Effector CD4-positive, alpha-beta T cell (primary cell): ENCODE measurements at regions not wholly inside any gene's neighbourhood (a gene's known extent, or its start where the extent isn't known, plus 50 kb on each side); places are given as distances from the start of the nearest gene placed in this dataset.
"Not testable (repeated sequence)": the region's sequence is repeated elsewhere in the genome, so short reads cannot be mapped to it uniquely, and the experiment has no call there.

ENCODE experiments used
- DNase-seq: peaks from one replicate; pipeline ENCODE4 v3.0.0-alpha.2; 2020

DNA sequence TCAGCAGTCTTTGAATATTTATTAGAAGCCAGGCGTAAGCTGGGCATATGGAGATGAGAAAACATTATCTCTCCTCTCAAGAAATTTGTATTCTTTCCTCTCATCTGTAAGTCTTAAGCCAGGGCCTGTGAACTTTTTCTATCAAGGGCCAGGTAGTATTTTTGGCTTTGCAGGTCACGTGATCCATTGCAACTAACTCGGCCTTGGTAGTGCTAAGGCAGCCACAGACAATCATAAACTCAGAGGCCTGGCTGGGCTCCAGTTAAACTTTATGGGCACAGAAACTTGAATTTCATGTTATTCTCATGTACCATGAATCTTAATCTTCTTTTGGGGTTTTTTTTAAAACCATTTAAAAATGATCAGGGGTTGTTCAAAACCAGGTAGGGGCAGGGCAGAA lies 117.4 kb upstream of the PELI2 start:
- no peak for DNase-seq

GRCh38 chr14:56002342-56002741 lies 115.9 kb upstream of the PELI2 start:
- DNase-seq: no peak

- DNase-seq: peak; percentile 11
Measured at GRCh38 chr14:56002876-56003625, 115.2 kb upstream of the PELI2 start.

GRCh38 chr14:56004323-56004722 lies 113.9 kb upstream of the PELI2 start:
- DNase-seq: no peak

GRCh38 chr14:56004786-56005185 lies 113.4 kb upstream of the PELI2 start:
- DNase-seq: no peak

DNA sequence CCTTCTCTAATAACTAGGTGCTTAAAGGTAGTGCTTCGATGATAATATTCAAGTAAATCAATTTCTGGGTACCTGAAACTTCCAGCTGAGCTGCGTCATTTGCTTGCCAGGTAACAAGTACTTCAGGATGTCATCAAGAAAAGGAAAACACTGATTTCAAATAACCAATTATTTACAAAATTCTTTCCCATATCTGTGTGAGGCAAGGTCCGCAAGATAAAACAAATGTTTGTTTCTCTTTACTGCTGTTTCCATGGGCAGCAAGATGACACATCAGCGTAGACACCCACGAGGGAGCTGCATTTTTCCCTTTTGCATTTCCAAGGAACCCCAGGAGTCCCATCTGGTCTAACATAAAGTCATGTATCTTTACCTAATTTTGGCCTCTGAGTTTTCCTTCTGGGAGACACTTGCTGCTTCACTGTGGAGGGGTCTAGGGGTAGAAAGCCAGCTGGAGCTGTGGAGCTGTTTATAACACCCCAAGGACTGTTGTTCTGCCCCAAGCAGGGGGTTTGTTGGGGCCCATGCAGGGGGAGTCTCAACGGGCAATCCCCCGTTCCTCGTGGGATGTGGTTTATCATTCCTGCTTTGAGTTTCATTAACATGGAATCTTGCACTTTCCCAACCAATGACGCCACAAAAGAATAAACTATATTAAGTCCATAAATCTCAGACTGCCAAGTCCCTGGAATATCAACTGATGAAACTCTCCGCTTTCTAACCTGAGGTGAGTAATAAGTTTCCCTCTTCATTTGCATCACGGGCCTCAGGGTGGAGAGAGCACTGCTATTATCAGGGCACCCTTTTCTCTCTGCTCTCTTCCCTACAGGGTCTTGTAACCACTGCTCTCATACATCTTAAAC lies 112.8 kb upstream of the PELI2 start:
- no peak for DNase-seq

- not testable (repeated sequence) for DNase-seq
Measured at GRCh38 chr14:56007491-56007890, 110.7 kb upstream of the PELI2 start.

- DNase-seq: no peak
Measured at GRCh38 chr14:56008150-56008549, 110.1 kb upstream of the PELI2 start.

- DNase-seq: not testable (repeated sequence)
Measured at GRCh38 chr14:56008661-56009060, 109.5 kb upstream of the PELI2 start.

DNA sequence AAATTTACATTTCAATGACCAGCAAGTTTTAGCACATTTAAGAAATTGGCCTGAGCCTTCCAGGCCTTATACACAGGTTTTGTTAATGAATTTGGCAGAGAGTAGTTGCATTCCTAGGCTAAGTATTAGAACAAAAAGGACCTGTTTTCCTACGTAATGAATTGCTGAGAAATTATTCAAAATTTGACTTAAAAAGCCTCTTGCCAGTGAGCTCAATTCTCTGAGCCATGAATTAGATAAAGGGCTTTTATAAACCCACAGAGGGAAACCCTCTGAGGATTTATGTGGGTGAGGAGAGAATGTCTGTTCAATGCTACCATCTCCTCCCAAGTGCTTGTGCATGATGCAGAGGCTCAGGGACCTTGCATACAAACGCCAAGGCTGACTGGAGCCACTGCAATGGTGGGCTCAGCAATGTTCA lies 94.5 kb upstream of the PELI2 start:
- DNase-seq: no peak

DNA sequence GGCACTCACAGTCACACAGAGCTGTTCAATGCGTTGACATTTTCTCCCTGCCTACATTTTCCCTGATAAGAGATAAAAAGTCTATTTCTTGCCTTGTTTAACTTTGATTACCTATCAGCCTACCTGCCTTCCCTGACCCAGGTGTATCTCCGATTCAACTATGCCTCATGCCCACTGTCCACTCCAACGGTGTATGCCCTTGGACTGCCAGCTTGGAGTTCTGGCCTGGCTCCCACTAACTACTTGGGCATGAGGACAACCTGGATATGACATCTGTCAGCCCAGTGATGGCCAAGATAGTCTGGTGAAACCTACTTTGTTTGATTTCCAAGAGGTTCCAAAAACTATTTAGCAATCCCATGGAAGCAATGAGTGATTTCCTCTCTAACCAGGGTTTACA lies 93.0 kb upstream of the PELI2 start:
- DNase-seq: no peak

DNA sequence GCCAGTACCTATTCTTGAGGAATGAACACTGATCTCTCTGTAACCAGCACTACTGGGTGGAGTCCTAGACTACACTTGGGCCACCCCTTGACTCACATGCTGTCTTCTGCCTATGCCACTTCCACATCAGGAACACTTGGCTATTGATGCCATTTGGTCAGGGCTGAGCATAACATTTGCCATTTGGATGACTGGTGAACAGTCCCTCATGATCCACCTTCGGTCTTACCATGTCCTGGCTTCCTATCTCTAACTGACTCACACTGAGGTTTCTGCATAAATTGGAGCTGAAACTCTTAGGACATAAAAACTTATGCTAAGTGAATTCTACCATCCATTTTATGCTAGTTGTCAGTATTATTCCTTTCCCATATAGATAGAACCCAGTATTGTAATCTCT lies 91.7 kb upstream of the PELI2 start:
- no peak for DNase-seq

- no peak for DNase-seq
Measured at GRCh38 chr14:56027421-56027820, 90.8 kb upstream of the PELI2 start.

DNA sequence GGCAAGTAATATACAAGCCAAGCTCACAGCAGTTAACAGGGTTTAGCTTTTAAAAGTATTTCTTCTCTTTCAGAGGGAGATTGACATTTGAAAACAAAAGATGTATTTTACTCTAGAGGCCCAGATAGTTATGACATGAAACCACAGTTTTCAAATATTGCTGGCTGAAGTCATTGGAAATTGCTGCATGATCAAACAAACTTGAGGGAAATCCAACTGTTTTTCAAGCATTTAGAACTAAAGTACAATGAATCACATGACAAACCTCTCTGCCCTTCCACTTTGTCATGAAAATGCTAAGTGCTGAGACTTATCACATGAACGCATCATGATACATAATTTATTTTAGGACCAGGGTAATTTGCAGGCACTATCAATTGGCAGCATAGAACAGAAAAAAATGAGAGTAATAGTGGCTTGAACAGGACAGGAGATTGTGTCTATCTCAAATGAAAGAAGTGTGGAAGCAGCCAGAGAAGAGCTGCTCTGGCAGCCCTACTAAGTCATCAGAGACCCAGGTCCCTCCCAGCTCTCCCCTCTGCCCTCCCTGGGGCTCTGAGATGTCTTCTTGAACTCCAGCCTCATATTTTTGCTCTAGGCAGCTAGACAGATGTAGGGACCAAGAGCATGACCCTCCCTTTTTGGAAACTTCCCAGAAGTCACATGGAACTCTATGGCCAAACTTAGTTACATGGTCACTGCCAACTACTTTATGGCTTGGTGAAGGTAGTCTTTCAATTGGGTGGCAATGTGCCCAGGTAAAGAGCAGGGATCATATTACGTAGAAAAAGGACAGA lies 90.1 kb upstream of the PELI2 start:
- DNase-seq: no peak

DNA sequence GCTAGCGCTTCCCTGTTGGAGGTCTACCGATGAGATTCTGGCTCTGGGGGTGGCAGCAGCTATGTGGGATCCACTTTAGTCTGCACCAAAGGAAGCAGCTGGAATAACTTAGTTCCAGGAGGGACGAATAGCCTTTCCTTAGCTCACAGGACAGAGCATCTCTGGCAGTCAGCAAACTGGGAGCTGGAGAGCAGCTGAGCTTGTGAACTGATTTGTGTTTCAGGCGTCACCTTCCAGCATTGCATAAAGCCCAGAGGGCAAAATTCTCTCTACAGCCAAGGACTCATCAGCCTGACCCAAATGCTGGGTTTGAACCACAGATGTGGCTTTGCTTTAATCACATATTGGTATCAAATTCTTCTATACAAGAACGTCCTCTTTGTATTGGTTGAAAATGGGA lies 81.9 kb upstream of the PELI2 start:
- no peak for DNase-seq

DNA sequence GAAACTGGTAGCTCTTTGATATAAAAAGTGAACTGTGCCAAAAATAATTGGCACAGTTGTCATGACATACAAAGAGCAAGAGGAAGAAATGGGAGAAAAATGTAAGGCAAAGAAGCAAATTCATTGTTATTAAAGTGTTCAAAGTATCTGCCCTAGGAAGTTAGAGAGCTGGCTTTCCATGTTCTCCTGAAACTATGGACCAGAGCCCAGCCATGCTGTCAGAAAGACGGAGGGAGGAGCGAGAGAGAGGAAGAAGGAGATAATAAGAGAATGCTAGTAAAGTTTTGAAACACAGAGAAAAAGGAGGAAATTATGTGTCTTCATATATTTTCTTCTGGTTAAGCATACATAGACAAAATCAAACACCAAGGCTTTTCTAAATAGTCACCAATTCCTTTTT lies 78.1 kb upstream of the PELI2 start:
- DNase-seq: no peak

GRCh38 chr14:56044196-56044595 lies 74.0 kb upstream of the PELI2 start:
- DNase-seq: no peak

- no peak for DNase-seq
Measured at GRCh38 chr14:56046546-56046945, 71.7 kb upstream of the PELI2 start.

GRCh38 chr14:56046996-56047395 lies 71.2 kb upstream of the PELI2 start:
- no peak for DNase-seq

GRCh38 chr14:56049536-56049935 lies 68.7 kb upstream of the PELI2 start:
- no peak for DNase-seq

- DNase-seq: no peak
Measured at GRCh38 chr14:56055511-56055910, 62.7 kb upstream of the PELI2 start.

DNA sequence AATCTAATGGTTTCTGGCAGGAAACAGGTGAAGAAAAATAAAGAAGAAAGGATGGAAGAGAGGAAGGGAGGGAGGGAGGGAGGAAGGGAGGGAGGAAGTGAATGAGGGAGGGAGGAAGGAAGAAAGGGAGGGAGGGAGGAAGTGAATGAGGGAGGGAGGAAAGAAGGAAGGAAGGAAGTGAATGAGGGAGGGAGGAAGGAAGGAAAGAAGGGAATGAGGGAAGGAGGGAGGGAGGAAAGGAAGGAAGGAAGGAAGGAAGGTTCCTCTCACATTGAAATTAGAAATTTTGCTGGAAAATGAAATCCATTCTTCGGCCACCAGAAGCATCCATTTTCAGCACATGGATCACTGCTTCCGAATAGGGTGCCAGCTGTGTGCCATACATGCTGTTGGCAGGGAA lies 62.2 kb upstream of the PELI2 start:
- no peak for DNase-seq

GRCh38 chr14:56057071-56057741 lies 61.0 kb upstream of the PELI2 start:
- no peak for DNase-seq
